ENCODE measurements at regions not wholly inside any gene's neighbourhood (a gene's known extent, or its start where the extent isn't known, plus 50 kb on each side); places are given as distances from the start of the nearest gene placed in this dataset.

- Histone ChIP-seq H3K79me1 (ENCODE audit: low read length) (no peaks in the 10 kb centered on the region), H3K9ac (ENCODE audit: low read length) (no peak overlapping the region), H3K27me3 (ENCODE audit: insufficient read depth, low read length) (no peaks in the 10 kb centered on the region), H4K91ac (ENCODE audit: low read depth, low read length) (no peak overlapping the region), H2AK5ac (ENCODE audit: low read length) (no peak overlapping the region), H3K27ac (ENCODE audit: low read depth, low read length) (no peak overlapping the region), H3K4me1 (ENCODE audit: control insufficient read depth in 1 of 2, insufficient read depth in 2 of 2, low read length in 2 of 2) (no peaks in the 10 kb centered on the region), H2BK5ac (ENCODE audit: low read depth, low read length, poor library complexity) (no peak overlapping the region), H4K8ac (ENCODE audit: low read depth, low read length) (no peak overlapping the region), H3K14ac (ENCODE audit: low read length) (no peak overlapping the region), H3K4me3 (ENCODE audit: low read depth, low read length) (no peak overlapping the region), H3K36me3 (ENCODE audit: control insufficient read depth in 1 of 2, insufficient read depth in 2 of 2, low read length in 2 of 2) (peaks cover 0 to 2% of the 10 kb centered on the region in 2 experiments), H2BK12ac (ENCODE audit: low read length) (no peak overlapping the region), H3K79me2 (ENCODE audit: control insufficient read depth, insufficient read depth, low read length, poor library complexity) (no peaks in the 10 kb centered on the region), H2BK120ac (ENCODE audit: insufficient read depth, low read length, poor library complexity) (no peak overlapping the region), H2AFZ (ENCODE audit: insufficient read depth, low read length, poor library complexity) (no peak overlapping the region), H3K23ac (ENCODE audit: low read length) (no peak overlapping the region), H3K4ac (ENCODE audit: low read depth, low read length) (no peak overlapping the region), H3K18ac (ENCODE audit: low read length) (no peak overlapping the region), H3K9me3 (ENCODE audit: insufficient read depth, low read depth, low read length) (no peaks in the 10 kb centered on the region), H4K12ac (ENCODE audit: low read depth, low read length) (no peak overlapping the region), H3K4me2 (ENCODE audit: low read length) (no peak overlapping the region)
- no peak for DNase-seq
- no CpG with 5 or more reads among the region's 4 CpGs for whole genome bisulfite sequencing (ENCODE audit: extremely low coverage, insufficient coverage, insufficient read length)
These were observed 510.6 kb upstream of the RBFOX1 start for GRCh38 chr16:6822041-6822440.

- Histone ChIP-seq H2BK5ac (ENCODE audit: low read depth, low read length, poor library complexity) (no peak overlapping the region), H3K4ac (ENCODE audit: low read depth, low read length) (no peak overlapping the region), H4K12ac (ENCODE audit: low read depth, low read length) (no peak overlapping the region), H3K79me2 (ENCODE audit: control insufficient read depth, insufficient read depth, low read length, poor library complexity) (no peaks in the 10 kb centered on the region), H3K4me3 (ENCODE audit: low read depth, low read length) (no peak overlapping the region), H2BK12ac (ENCODE audit: low read length) (no peak overlapping the region), H4K91ac (ENCODE audit: low read depth, low read length) (no peak overlapping the region), H3K9me3 (ENCODE audit: insufficient read depth, low read depth, low read length) (no peaks in the 10 kb centered on the region), H3K4me1 (ENCODE audit: control insufficient read depth in 1 of 2, insufficient read depth in 2 of 2, low read length in 2 of 2) (no peaks in the 10 kb centered on the region), H3K27me3 (ENCODE audit: insufficient read depth, low read length) (no peaks in the 10 kb centered on the region), H3K36me3 (ENCODE audit: control insufficient read depth in 1 of 2, insufficient read depth in 2 of 2, low read length in 2 of 2) (no peaks in the 10 kb centered on the region), H3K14ac (ENCODE audit: low read length) (no peak overlapping the region), H3K9ac (ENCODE audit: low read length) (no peak overlapping the region), H3K23ac (ENCODE audit: low read length) (no peak overlapping the region), H3K27ac (ENCODE audit: low read depth, low read length) (no peak overlapping the region), H3K4me2 (ENCODE audit: low read length) (no peak overlapping the region), H3K18ac (ENCODE audit: low read length) (no peak overlapping the region), H2BK120ac (ENCODE audit: insufficient read depth, low read length, poor library complexity) (no peak overlapping the region), H3K79me1 (ENCODE audit: low read length) (no peaks in the 10 kb centered on the region), H4K8ac (ENCODE audit: low read depth, low read length) (no peak overlapping the region), H2AK5ac (ENCODE audit: low read length) (no peak overlapping the region), H2AFZ (ENCODE audit: insufficient read depth, low read length, poor library complexity) (no peak overlapping the region)
- WGBS (ENCODE audit: extremely low coverage, insufficient coverage, insufficient read length): no CpG with 5 or more reads among the region's 3 CpGs
- DNase-seq: no peak
These were observed 528.2 kb upstream of the RBFOX1 start for GRCh38 chr16:6804461-6804860.

- no peak overlapping the region for H2BK120ac ChIP-seq (ENCODE audit: insufficient read depth, low read length, poor library complexity)
- no peaks in the 10 kb centered on the region for H3K9me3 ChIP-seq (ENCODE audit: insufficient read depth, low read depth, low read length)
- no peaks in the 10 kb centered on the region for H3K36me3 ChIP-seq (ENCODE audit: control insufficient read depth in 1 of 2, insufficient read depth in 2 of 2, low read length in 2 of 2)
- DNase-seq: no peak
- no peaks in the 10 kb centered on the region for H3K79me2 ChIP-seq (ENCODE audit: control insufficient read depth, insufficient read depth, low read length, poor library complexity)
- H2AFZ ChIP-seq (ENCODE audit: insufficient read depth, low read length, poor library complexity): no peak overlapping the region
- no peak overlapping the region for H4K12ac ChIP-seq (ENCODE audit: low read depth, low read length)
- no CpG with 5 or more reads among the region's 3 CpGs for WGBS (ENCODE audit: extremely low coverage, insufficient coverage, insufficient read length)
- H4K91ac ChIP-seq (ENCODE audit: low read depth, low read length): no peak overlapping the region
- H3K18ac ChIP-seq (ENCODE audit: low read length): no peak overlapping the region
- H3K23ac ChIP-seq (ENCODE audit: low read length): no peak overlapping the region
- H2BK5ac ChIP-seq (ENCODE audit: low read depth, low read length, poor library complexity): no peak overlapping the region
- H3K4me1 ChIP-seq (ENCODE audit: control insufficient read depth in 1 of 2, insufficient read depth in 2 of 2, low read length in 2 of 2): no peaks in the 10 kb centered on the region
- no peak overlapping the region for H2AK5ac ChIP-seq (ENCODE audit: low read length)
- no peak overlapping the region for H3K9ac ChIP-seq (ENCODE audit: low read length)
- H2BK12ac ChIP-seq (ENCODE audit: low read length): no peak overlapping the region
- no peak overlapping the region for H3K4ac ChIP-seq (ENCODE audit: low read depth, low read length)
- no peaks in the 10 kb centered on the region for H3K27me3 ChIP-seq (ENCODE audit: insufficient read depth, low read length)
- no peak overlapping the region for H4K8ac ChIP-seq (ENCODE audit: low read depth, low read length)
- no peak overlapping the region for H3K4me3 ChIP-seq (ENCODE audit: low read depth, low read length)
- H3K4me2 ChIP-seq (ENCODE audit: low read length): no peak overlapping the region
- no peak overlapping the region for H3K27ac ChIP-seq (ENCODE audit: low read depth, low read length)
- H3K14ac ChIP-seq (ENCODE audit: low read length): no peak overlapping the region
- no peaks in the 10 kb centered on the region for H3K79me1 ChIP-seq (ENCODE audit: low read length)
These were observed 529.5 kb upstream of the RBFOX1 start for GRCh38 chr16:6803176-6803575.

GRCh38 chr16:6797223-6797622, 535.4 kb upstream of the RBFOX1 start:
- H2AK5ac ChIP-seq (ENCODE audit: low read length): no peak overlapping the region
- no peak overlapping the region for H3K4me2 ChIP-seq (ENCODE audit: low read length)
- no peak overlapping the region for H2BK120ac ChIP-seq (ENCODE audit: insufficient read depth, low read length, poor library complexity)
- no peak overlapping the region for H3K14ac ChIP-seq (ENCODE audit: low read length)
- no peak overlapping the region for H4K91ac ChIP-seq (ENCODE audit: low read depth, low read length)
- no peak for DNase-seq
- no peak overlapping the region for H3K18ac ChIP-seq (ENCODE audit: low read length)
- no peak overlapping the region for H4K8ac ChIP-seq (ENCODE audit: low read depth, low read length)
- no peak overlapping the region for H2AFZ ChIP-seq (ENCODE audit: insufficient read depth, low read length, poor library complexity)
- no peaks in the 10 kb centered on the region for H3K9me3 ChIP-seq (ENCODE audit: insufficient read depth, low read depth, low read length)
- no peaks in the 10 kb centered on the region for H3K27me3 ChIP-seq (ENCODE audit: insufficient read depth, low read length)
- no peak overlapping the region for H3K4ac ChIP-seq (ENCODE audit: low read depth, low read length)
- H3K9ac ChIP-seq (ENCODE audit: low read length): no peak overlapping the region
- no peak overlapping the region for H2BK12ac ChIP-seq (ENCODE audit: low read length)
- no CpG with 5 or more reads among the region's 6 CpGs for WGBS (ENCODE audit: extremely low coverage, insufficient coverage, insufficient read length)
- H3K79me2 ChIP-seq (ENCODE audit: control insufficient read depth, insufficient read depth, low read length, poor library complexity): no peaks in the 10 kb centered on the region
- no peak overlapping the region for H3K27ac ChIP-seq (ENCODE audit: low read depth, low read length)
- no peak overlapping the region for H2BK5ac ChIP-seq (ENCODE audit: low read depth, low read length, poor library complexity)
- no peaks in the 10 kb centered on the region for H3K79me1 ChIP-seq (ENCODE audit: low read length)
- no peak overlapping the region for H4K12ac ChIP-seq (ENCODE audit: low read depth, low read length)
- no peaks in the 10 kb centered on the region for H3K36me3 ChIP-seq (ENCODE audit: control insufficient read depth in 1 of 2, insufficient read depth in 2 of 2, low read length in 2 of 2)
- no peak overlapping the region for H3K23ac ChIP-seq (ENCODE audit: low read length)
- H3K4me1 ChIP-seq (ENCODE audit: control insufficient read depth in 1 of 2, insufficient read depth in 2 of 2, low read length in 2 of 2): no peaks in the 10 kb centered on the region
- H3K4me3 ChIP-seq (ENCODE audit: low read depth, low read length): no peak overlapping the region
